Stimulated activated CD4-positive, alpha-beta T cell treated with anti-CD3 and anti-CD28 coated beads, Interleukin-2, amount 100 ng/mL, for 48 hours (primary cell): ENCODE measurements at regions not wholly inside any gene's neighbourhood (a gene's known extent, or its start where the extent isn't known, plus 50 kb on each side); places are given as distances from the start of the nearest gene placed in this dataset.
A peak's percentile ranks its signal among the peaks of the same experiment; 100 is the strongest.

Source experiments
- DNase-seq, 2 donors: peaks; one replicate each; pipeline ENCODE4 v3.0.0-alpha.2; 2020

GRCh38 chr16:85486256-85486915, 126.7 kb upstream of the GSE1 start:
- no peak for DNase-seq

GRCh38 chr16:85488414-85488813, 124.7 kb upstream of the GSE1 start:
- no peak for DNase-seq

GRCh38 chr16:85490407-85491057, 122.6 kb upstream of the GSE1 start:
- no peak for DNase-seq

DNA sequence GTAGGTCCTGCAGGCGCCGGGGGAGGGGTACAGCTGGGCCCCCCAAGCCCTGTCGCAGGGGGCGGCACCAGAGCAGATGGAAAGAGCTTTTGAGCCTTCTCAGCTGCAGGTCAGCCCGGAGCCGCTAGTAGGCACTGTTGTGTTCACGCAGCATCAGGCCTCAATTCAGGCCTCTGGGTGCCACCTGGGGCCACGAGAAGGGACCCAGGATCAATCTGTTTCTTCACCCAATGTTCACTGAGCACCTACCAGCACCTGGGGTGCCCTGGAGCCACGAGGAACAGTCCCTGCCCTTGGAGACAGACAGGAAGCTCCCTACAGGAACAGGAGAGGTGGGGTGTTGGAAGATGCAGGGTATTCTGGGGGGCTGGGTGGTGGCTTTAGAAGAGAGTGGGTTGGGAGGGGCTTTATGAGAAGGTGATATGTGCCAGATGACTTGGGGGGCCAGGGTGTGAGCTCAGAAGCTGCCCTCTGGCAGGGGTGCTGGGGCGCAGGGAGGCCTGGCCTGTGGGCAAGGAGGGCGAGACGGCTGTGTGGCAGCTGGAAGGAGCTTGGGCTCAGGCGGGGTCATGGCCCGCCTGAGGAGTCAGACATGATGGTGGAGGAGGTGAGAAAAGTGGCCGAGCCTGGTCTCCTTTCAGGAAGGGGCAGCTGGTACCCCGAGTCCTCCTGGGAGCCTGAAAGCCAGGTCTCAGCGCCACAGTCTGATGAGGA, 121.9 kb upstream of the GSE1 start:
- DNase-seq, result peak; percentile 26 to 42

GRCh38 chr16:85491798-85492294, 121.3 kb upstream of the GSE1 start:
- no peak for DNase-seq

DNA sequence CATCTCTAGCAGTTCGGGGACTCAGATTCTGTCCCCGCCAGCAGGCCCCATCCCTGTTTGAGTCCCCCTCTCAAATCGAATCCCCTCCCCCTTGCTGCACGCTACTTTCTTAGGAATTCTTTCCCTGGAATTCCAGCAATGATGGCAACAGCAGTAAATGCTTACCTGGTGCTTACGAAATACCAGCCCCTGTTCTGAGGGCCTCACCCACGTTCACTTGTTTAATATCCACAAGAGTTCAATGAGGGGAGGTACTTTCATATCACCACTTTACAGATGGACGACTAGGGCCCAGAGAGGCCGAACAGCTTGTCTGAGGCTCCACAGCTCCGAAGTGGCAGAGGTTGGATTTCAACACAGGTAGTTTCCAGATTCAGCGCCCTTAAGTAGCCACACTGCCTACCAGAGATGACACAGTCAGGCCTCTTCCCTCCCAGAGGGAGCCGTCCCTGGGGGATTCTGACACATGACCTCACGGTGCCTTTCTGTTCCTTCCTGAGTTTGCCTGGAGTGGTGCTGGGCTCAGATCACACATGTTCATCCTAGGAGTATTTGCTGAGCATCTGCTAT, 120.7 kb upstream of the GSE1 start:
- no peak for DNase-seq

GRCh38 chr16:85494315-85494714, 118.8 kb upstream of the GSE1 start:
- DNase-seq, result no peak

- no peak for DNase-seq
These were observed 117.9 kb upstream of the GSE1 start for GRCh38 chr16:85495259-85495658.

- DNase-seq, result no peak
These were observed 117.1 kb upstream of the GSE1 start for GRCh38 chr16:85495823-85496538.

- DNase-seq, result no peak
These were observed 115.4 kb upstream of the GSE1 start for GRCh38 chr16:85497622-85498314.

GRCh38 chr16:85498607-85499006, 114.5 kb upstream of the GSE1 start:
- no peak for DNase-seq

DNA sequence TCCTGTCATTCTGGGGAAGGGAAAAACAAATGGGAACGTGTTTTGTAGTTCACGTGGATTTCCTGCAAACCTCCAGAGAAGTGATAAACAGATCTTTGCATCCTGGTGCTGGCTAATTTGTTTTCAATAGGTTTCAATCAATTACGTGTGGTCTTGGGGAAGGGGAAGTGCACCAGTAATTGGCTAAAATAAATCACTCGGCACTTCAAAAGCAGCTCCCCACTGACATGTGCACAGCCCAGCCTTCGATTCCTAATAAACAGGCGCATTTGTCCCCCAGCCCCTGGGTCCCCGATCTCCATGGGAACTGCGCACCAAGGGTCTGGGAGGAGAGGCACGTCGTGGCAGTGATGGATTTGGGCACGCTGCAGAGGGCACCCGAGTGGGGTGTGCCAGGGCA, 112.9 kb upstream of the GSE1 start:
- DNase-seq, result no peak

DNA sequence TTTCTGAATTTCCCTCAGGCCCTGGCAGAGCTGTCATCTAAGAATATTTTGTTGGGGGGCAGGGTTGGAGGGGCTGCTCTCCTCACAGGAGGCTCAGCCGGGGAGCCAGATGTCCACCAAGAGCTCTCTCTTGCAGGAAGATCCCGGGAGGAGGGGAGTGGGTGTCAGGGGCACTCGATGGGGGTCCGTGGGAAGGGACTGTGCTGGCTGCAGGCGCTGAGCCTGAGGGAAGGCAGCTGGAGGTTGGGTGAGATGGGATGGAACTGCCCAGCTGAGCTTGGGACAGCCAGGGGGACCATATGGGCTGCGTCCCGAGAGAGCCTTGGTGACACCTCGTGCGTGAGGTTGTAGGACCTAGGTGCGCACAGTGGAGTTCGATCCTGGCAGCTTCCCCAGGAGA, 111.2 kb upstream of the GSE1 start:
- DNase-seq, result no peak

- no peak for DNase-seq
These were observed 110.8 kb upstream of the GSE1 start for GRCh38 chr16:85502357-85502756.

- no peak for DNase-seq
These were observed 109.4 kb upstream of the GSE1 start for GRCh38 chr16:85503679-85504231.

GRCh38 chr16:85504242-85504641, 108.9 kb upstream of the GSE1 start:
- no peak for DNase-seq

DNA sequence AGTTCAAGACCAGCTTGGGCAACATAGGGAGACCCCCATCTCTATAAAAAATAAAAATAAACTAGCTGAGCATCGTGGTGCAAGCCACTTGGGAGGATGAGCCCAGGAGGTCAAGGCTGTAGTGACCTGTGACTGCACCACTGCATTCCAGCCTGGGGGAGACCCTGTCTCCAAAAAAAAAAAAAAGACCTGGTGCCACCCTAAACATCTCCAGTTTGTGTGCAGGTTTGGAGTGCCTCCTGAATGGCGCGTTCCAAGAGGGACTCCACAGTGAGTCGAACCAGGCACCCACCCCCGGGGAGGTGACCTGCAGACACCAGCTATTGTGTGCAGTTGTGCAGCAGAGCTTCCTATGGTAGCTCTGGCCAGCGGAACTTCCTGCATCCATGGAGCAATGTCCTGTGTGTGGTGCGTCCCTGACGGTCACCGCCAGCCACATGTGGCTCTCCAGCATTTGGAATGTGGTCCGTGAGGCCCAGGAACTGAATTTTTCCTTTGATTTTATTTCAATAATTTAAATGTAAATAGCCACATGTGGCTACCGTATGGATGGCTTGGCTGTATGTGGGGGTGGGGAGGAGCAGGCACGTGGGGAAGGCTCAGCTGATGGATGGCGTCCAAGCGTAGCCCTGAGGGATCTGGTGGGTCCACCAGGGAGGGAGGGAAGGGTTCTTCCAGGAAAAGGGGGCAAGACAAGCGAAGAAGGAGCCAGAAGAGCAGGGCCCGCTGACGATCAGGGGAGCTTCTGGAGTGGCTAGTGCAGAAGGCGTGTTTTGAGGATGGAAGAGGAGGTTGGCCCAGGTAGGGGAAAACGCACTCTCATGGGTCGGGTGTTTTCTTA, 107.1 kb upstream of the GSE1 start:
- no peak for DNase-seq

- DNase-seq, result no peak
These were observed 106.5 kb upstream of the GSE1 start for GRCh38 chr16:85506635-85506911.

- no peak for DNase-seq
These were observed 105.8 kb upstream of the GSE1 start for GRCh38 chr16:85507342-85507741.

GRCh38 chr16:85508388-85508787, 104.7 kb upstream of the GSE1 start:
- DNase-seq, result no peak

DNA sequence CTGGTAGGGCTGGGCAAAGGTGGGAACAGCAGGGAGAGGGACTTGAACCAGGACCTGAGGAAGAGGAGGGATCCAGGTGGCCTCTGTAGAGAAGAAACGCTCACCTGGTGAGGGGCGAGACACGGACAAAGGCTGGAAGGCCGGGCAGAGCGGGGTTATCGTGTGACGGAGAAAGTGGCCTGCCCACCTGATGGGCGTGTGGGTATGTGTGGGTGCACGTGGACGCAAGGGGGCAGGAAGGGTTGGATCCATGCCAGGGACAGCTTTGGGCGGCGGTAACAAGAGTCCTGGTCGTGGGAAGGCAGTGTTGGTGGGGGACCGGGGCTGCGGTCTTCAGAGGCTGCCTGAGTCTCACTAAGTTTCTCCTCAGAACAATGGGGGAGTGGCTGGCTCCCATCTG, 104.1 kb upstream of the GSE1 start:
- no peak for DNase-seq
